ENCODE measurements at regions not wholly inside any gene's neighbourhood (a gene's known extent, or its start where the extent isn't known, plus 50 kb on each side); places are given as distances from the start of the nearest gene placed in this dataset.
"Not testable (repeated sequence)": the region's sequence is repeated elsewhere in the genome, so short reads cannot be mapped to it uniquely, and the experiment has no call there.

DNA sequence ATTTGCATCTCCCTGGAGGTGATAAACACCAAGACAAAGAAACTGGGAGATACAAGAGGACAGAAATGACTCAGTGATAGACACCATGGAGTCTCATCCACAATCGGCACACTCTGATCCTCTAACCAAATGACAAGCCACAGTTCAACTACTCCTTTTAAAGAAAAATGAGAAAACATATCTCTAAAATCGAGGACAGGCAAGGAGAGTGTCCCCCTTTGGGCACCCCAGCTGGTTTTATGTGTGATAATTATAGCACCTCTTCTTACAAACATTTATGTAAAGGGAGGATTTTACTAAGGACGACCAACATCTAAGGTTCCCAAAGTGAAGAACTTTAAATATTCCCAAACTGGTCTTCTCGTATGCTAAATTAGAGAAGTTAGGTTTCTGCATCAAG lies 161.5 kb upstream of the TPTE start:
- TF ChIP-seq, protein P1, sequence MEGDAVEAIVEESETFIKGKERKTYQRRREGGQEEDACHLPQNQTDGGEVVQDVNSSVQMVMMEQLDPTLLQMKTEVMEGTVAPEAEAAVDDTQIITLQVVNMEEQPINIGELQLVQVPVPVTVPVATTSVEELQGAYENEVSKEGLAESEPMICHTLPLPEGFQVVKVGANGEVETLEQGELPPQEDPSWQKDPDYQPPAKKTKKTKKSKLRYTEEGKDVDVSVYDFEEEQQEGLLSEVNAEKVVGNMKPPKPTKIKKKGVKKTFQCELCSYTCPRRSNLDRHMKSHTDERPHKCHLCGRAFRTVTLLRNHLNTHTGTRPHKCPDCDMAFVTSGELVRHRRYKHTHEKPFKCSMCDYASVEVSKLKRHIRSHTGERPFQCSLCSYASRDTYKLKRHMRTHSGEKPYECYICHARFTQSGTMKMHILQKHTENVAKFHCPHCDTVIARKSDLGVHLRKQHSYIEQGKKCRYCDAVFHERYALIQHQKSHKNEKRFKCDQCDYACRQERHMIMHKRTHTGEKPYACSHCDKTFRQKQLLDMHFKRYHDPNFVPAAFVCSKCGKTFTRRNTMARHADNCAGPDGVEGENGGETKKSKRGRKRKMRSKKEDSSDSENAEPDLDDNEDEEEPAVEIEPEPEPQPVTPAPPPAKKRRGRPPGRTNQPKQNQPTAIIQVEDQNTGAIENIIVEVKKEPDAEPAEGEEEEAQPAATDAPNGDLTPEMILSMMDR (IDR thresholded peaks at IDR 0.05) = not testable (repeated sequence)
- not testable (repeated sequence) for TF ChIP-seq POLR2A, POLR2AphosphoS5 (IDR thresholded peaks at IDR 0.05)
